ENCODE measurements at regions not wholly inside any gene's neighbourhood (a gene's known extent, or its start where the extent isn't known, plus 50 kb on each side); places are given as distances from the start of the nearest gene placed in this dataset.

DNA sequence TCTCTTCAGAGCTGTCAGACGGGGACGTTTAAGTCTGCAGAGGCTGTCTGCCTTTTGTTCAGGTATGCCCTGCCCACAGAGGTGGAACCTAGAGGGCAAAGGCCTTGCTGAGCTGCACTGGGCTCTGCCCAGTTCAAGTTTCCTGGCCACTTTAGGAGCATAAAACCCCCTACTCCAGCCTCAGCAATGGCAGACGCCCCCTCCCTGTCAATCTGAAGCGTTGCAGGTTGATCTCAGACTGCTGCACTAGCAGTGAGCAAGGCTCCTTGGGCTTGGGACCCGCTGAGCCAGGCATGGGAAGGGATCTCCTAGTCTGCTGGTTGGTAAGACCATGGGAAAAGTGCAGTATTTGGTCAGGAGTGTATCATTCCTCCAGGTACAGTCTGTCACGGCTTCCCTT lies 66.6 kb upstream of the TP53I11 start:
- intact Hi-C loops (cut with DNase I; ENCODE audit: low total_unique reads) = no loop called here
- 59% methylated on average over 6 of the region's 6 CpGs; no CpG with 5 or more reads in 1 of the 2 donors for WGBS, 2 donors (ENCODE audit: low coverage in 1 of 2)
- Histone ChIP-seq H3K4me1 (peaks cover 0 to 15% (median 0%) of the 10 kb centered on the region in 4 donors), H3K27ac (no peak overlapping the region), H3K9me3 (peaks cover 4 to 5% of the 10 kb centered on the region in 2 donors), H3K4me3 (no peak overlapping the region), H3K36me3 (no peaks in the 10 kb centered on the region), H3K27me3 (no peaks in the 10 kb centered on the region)
- TF ChIP-seq POLR2AphosphoS5 (IDR thresholded peaks at IDR 0.05) = no peak
- TF ChIP-seq, protein P1, sequence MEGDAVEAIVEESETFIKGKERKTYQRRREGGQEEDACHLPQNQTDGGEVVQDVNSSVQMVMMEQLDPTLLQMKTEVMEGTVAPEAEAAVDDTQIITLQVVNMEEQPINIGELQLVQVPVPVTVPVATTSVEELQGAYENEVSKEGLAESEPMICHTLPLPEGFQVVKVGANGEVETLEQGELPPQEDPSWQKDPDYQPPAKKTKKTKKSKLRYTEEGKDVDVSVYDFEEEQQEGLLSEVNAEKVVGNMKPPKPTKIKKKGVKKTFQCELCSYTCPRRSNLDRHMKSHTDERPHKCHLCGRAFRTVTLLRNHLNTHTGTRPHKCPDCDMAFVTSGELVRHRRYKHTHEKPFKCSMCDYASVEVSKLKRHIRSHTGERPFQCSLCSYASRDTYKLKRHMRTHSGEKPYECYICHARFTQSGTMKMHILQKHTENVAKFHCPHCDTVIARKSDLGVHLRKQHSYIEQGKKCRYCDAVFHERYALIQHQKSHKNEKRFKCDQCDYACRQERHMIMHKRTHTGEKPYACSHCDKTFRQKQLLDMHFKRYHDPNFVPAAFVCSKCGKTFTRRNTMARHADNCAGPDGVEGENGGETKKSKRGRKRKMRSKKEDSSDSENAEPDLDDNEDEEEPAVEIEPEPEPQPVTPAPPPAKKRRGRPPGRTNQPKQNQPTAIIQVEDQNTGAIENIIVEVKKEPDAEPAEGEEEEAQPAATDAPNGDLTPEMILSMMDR (IDR thresholded peaks at IDR 0.05) = peak in 1 of 5 experiments; percentile 19
- in situ Hi-C loops (cut with MboI; ENCODE audit: low pct_ligation_motif_present in 1 of 4, low pct_unique_long_range_greater_than_20kb in 1 of 4, low sequenced_read_pairs in 3 of 4) = no loop called here
- DNase-seq = no peak

DNA sequence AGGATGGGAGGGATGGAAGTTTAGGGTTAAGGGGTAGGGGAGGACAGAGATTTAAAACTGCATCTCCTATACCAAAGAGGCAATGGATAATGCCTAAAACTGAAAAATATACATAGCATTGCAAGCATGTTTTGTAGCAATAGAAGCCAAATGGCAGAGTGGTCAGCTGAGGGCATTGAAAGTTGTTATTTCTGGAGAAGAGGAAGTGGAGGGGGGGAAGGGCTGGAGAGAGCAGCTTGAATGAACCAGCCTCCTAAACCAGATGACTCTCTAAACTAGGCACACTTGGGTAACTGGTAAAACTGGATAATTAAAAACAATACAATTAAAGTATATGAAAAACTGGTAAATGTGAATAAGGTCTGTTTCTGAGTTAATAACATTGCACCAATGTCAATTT lies 70.3 kb upstream of the TP53I11 start:
- intact Hi-C loops (cut with DNase I; ENCODE audit: low total_unique reads) (no loop called here), in situ Hi-C loops (cut with MboI; ENCODE audit: low pct_ligation_motif_present in 1 of 4, low pct_unique_long_range_greater_than_20kb in 1 of 4, low sequenced_read_pairs in 3 of 4) (loop anchor here in 1 of 4 donors (5.0 kb wide), 1 partner anchor 51 kb away; no protein-coding TSS in a partner anchor)
- Histone ChIP-seq H3K27ac (no peak overlapping the region), H3K9me3 (no peaks in the 10 kb centered on the region), H3K4me3 (no peak overlapping the region), H3K36me3 (no peaks in the 10 kb centered on the region), H3K4me1 (peaks cover 0 to 15% (median 0%) of the 10 kb centered on the region in 4 donors), H3K27me3 (no peaks in the 10 kb centered on the region)
- DNase-seq = no peak
- TF ChIP-seq, protein P1 (IDR thresholded peaks at IDR 0.05) = no peak
- TF ChIP-seq POLR2AphosphoS5 (IDR thresholded peaks at IDR 0.05) (no peak), EP300 (IDR thresholded peaks at IDR 0.05; ENCODE audit: low read depth) (no peak), POLR2A (IDR thresholded peaks at IDR 0.05) (no peak)

DNA sequence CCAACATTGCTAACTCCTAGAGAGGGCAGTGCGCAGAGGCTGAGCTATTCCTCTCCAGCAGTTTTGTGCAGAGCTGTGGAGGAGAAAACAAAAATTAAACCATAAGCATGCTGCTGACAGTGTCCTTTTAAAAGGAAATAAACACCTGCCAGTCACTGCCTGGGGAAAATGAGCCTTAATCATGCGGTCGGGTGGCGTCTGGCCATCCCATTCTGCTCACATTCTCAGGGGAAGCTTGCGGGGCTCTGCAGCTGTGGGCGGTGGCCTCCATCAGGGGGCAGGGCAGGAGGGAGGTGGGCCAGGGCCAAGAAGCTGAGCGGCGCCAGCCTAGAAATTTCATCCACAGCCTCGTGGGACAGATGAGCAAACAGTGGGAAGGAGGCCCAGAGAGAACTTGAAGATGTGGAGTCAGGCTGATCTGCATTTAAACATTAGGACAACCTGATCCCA lies 71.0 kb upstream of the TP53I11 start:
- Histone ChIP-seq H3K9me3 (no peaks in the 10 kb centered on the region), H3K27me3 (no peaks in the 10 kb centered on the region), H3K27ac (peak overlapping the region in 2 of 4 donors; percentile 24 to 35), H3K36me3 (no peaks in the 10 kb centered on the region), H3K4me1 (peaks cover 0 to 15% (median 0%) of the 10 kb centered on the region in 4 donors), H3K4me3 (no peak overlapping the region)
- 20 to 55% methylated on average over 3 to 9 of the region's 9 CpGs for WGBS, 2 donors (ENCODE audit: low coverage in 1 of 2)
- peak; percentile 24 for DNase-seq
- TF ChIP-seq, protein P1 (IDR thresholded peaks at IDR 0.05) = no peak
- TF ChIP-seq POLR2A (IDR thresholded peaks at IDR 0.05) (no peak), EP300 (IDR thresholded peaks at IDR 0.05; ENCODE audit: low read depth) (no peak), POLR2AphosphoS5 (IDR thresholded peaks at IDR 0.05) (no peak)
- in situ Hi-C loops (cut with MboI; ENCODE audit: low pct_ligation_motif_present in 1 of 4, low pct_unique_long_range_greater_than_20kb in 1 of 4, low sequenced_read_pairs in 3 of 4) = loop anchor here in 1 of 4 donors (5.0 kb wide), 1 partner anchor 51 kb away; no protein-coding TSS in a partner anchor
- intact Hi-C loops (cut with DNase I; ENCODE audit: low total_unique reads) = no loop called here

DNA sequence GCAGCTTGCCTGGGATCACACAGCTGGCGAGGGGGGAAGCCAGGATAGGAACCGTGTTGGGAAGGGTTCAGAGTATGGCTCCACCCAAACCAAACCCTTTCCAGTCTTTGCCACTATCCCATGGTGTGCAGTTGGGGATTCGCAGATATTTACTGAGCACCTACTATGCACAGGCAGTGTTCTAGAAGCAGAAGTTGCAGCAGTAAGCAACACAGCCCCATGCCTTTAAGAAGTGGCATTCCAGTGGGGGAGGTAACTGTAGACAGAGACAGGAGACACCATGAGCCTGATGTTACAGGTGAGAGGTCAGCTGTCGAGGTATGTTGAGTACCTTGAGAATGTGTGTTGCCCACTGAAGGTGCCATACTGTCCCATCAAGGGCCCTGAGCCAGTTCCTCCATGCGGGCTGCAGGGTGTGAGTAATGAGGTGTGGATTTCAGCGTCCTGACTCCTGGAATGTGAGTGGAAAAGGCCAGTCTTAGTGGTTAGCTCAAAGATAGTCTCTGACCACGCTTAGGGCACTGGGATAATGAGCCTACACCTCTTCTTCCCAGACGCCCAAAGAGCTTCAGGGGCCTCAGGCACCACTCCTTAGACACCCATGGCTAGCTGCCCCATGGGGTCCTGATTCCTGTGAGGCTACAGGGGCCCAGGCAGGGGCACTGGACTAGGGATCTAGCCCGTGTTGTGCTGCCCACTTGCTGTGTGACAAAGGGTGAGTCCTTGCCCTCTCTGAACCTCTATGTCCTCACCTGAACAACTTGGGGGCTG lies 71.8 kb upstream of the TP53I11 start:
- Histone ChIP-seq H3K36me3 (no peaks in the 10 kb centered on the region), H3K27me3 (no peaks in the 10 kb centered on the region), H3K4me1 (peaks cover 0 to 15% (median 0%) of the 10 kb centered on the region in 4 donors), H3K27ac (peak overlapping the region in 1 of 4 donors; percentile 16), H3K9me3 (no peaks in the 10 kb centered on the region), H3K4me3 (no peak overlapping the region)
- DNase-seq = no peak
- intact Hi-C loops (cut with DNase I; ENCODE audit: low total_unique reads) (no loop called here), in situ Hi-C loops (cut with MboI; ENCODE audit: low pct_ligation_motif_present in 1 of 4, low pct_unique_long_range_greater_than_20kb in 1 of 4, low sequenced_read_pairs in 3 of 4) (loop anchor here in 1 of 4 donors (5.0 kb wide), 1 partner anchor 50 kb away; no protein-coding TSS in a partner anchor)
- TF ChIP-seq POLR2AphosphoS5 (IDR thresholded peaks at IDR 0.05) (no peak), POLR2A (IDR thresholded peaks at IDR 0.05) (no peak), EP300 (IDR thresholded peaks at IDR 0.05; ENCODE audit: low read depth) (no peak)
- TF ChIP-seq, protein P1 (IDR thresholded peaks at IDR 0.05) = no peak
- WGBS, 2 donors (ENCODE audit: low coverage in 1 of 2) = 77 to 90% methylated on average over 2 to 9 of the region's 9 CpGs
